H1 (cell line): ENCODE measurements at regions not wholly inside any gene's neighbourhood (a gene's known extent, or its start where the extent isn't known, plus 50 kb on each side); places are given as distances from the start of the nearest gene placed in this dataset.

Experiments
- TF ChIP-seq, protein P1 (sequence below): IDR thresholded peaks from 2 replicates; pipeline ENCODE4 v1.6.1; 2011; ENCODE audit warnings: low read depth, mild to moderate bottlenecking, low read length; ENCODE audit not compliant: insufficient read depth

DNA sequence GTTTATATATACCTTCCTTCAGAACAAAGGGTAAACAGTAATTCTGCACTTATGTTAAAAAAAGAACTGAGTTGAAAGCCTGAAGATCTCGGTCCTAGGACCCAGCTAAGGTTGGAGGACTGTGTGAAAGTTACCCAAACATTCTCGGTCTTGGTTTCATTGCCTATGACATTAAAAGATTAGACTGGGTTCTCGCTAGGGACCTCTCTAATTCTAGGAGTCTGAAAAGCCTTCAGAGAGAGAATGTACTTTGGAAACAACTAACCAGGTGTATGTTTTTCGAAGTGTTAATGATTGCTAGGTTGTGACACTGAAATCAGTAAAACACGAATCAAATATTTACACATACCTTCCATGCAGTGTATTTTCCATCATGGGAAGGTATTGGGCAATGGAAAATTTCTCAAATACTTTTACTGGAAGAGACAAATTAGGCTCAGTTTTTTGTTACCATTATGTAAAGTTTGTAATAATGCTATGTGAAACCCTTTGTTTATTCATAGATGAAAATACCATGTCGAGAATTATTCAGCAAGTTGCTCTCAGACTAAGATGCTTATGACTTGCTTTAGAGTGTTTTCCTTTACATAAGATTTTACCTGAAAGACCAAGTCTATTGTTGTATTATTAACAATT is 113.7 kb upstream of the LOC128125822 start (continued):
- TF ChIP-seq, protein P1, sequence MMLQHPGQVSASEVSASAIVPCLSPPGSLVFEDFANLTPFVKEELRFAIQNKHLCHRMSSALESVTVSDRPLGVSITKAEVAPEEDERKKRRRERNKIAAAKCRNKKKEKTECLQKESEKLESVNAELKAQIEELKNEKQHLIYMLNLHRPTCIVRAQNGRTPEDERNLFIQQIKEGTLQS = no peak
